ENCODE measurements at regions not wholly inside any gene's neighbourhood (a gene's known extent, or its start where the extent isn't known, plus 50 kb on each side); places are given as distances from the start of the nearest gene placed in this dataset.

DNA sequence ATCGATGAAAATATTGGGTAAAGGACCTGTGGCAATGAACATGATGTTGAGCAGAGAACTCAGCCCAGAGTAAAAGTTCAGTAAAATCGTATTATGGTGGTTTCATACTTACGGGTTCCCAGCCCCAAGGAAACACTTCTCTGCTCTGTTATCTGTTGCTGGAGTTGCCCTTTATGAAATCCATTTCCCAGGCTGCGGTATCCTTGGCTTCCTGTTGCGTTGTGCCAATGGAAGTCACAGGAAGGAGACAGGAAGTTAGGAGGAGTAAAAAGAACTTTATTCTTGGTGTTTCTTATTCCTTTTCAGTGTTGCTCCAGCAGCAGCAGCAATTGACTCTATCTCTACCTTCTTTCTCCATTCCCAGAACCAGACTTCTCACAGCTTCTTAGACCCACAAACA, 965.2 kb downstream of the VRK1 start:
- TF ChIP-seq, protein P1, sequence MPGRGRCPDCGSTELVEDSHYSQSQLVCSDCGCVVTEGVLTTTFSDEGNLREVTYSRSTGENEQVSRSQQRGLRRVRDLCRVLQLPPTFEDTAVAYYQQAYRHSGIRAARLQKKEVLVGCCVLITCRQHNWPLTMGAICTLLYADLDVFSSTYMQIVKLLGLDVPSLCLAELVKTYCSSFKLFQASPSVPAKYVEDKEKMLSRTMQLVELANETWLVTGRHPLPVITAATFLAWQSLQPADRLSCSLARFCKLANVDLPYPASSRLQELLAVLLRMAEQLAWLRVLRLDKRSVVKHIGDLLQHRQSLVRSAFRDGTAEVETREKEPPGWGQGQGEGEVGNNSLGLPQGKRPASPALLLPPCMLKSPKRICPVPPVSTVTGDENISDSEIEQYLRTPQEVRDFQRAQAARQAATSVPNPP (CRISPR knock-in tag; IDR thresholded peaks at IDR 0.05): no peak
- no peak for TF ChIP-seq ZNF644 (CRISPR knock-in tag; IDR thresholded peaks at IDR 0.05; ENCODE audit: low read depth)

Data from HepG2 (cell line).